CD4-positive, alpha-beta T cell treated with Interleukin-6 at 100 ng/mL for 8 hours (primary cell): ENCODE measurements at regions not wholly inside any gene's neighbourhood (a gene's known extent, or its start where the extent isn't known, plus 50 kb on each side); places are given as distances from the start of the nearest gene placed in this dataset.
"Not testable (repeated sequence)": the region's sequence is repeated elsewhere in the genome, so short reads cannot be mapped to it uniquely, and the experiment has no call there.

Experiments used
- DNase-seq: peaks from one replicate; pipeline ENCODE4 v3.0.0-alpha.2; 2020; ENCODE audit warnings: mixed read lengths, low spot score

DNA sequence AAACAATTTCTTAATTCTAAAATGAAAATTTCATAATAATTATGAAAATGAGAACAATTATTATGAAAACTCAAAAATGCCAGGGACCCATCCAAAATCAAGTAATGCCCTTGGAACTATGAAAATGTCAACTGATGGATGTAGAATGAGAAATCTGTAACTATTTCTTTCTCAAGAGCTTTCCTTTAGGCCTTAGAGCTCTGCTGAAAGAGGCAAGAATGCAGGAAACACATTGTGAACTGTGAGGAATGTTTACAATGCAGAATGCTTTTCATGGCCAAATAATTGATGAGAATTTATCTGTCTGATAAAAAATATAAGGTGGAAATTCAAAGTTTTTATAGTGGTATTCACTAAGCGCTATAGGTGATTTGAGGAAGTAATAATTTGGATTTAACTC is 207.1 kb upstream of the PCDH18 start:
- DNase-seq = no peak

- DNase-seq = no peak
Observed at GRCh38 chr4:137738375-137738990, 206.2 kb upstream of the PCDH18 start.

GRCh38 chr4:137735561-137736104 is 203.3 kb upstream of the PCDH18 start:
- no peak for DNase-seq

- DNase-seq = not testable (repeated sequence)
Observed at GRCh38 chr4:137733174-137734141, 201.2 kb upstream of the PCDH18 start.

- no peak for DNase-seq
Observed at GRCh38 chr4:137722910-137723309, 190.6 kb upstream of the PCDH18 start.

- no peak for DNase-seq
Observed at GRCh38 chr4:137711502-137711901, 179.2 kb upstream of the PCDH18 start.

DNA sequence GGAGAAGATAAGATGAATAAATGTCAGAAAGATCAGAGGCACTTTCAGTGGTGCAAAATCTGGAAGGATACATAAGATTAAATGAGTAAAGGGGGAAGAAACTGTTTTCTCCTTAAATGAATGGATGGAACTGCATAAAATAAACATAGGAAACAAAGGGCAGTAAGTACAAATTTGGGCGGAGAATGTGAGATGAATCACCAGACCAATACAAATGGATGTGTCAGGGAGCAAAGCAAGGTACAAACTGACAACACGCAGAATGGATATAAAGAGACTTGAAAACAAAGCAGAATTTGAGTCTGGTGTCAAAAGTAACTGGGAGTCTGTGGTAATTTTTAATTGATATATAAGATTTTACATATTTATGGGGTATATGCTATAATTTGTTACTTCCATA is 175.3 kb upstream of the PCDH18 start:
- DNase-seq = no peak

DNA sequence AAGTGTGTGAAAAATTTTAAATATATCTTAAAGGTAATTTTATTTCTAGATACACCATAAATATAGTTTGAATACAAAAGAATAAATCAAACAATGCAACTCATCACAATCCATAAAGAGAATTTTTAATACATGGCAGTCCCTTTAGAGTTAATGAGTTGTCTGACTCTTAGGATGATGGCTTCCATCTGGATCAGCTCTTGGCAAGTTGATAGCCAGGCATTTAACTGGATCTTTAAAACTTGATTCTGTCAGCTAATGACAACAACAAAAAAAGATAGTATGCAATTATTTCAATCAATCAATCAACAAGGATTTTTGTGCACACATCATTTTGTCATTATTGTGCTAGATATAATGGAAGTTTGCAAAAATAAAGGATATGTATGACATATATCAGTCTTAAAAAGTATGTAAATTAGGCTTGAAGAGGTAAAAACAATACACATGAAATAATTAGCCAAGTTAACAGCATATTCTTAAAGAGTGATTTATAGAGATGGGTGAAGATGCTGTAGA is 174.9 kb upstream of the PCDH18 start:
- DNase-seq = no peak

GRCh38 chr4:137705171-137705783 is 173.0 kb upstream of the PCDH18 start:
- no peak for DNase-seq

DNA sequence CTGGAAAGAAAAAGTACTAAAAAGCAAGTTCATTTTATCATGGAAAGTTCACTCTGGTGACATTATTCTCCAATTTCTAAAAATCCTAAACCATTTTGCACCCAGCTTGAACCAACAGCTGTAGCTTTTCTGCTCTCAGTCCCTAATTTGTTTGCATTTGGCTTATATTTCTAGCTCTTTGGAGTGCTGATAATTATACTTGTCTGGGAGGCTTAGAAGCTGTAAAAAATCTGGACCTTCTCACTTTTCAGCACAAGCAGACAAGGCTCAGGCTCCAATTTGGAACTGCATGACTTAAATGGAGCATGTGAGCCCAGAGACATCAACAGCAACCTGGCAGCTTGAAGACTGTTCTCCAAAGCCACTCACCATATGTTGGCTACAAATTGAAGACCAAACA is 170.9 kb upstream of the PCDH18 start:
- DNase-seq = no peak

DNA sequence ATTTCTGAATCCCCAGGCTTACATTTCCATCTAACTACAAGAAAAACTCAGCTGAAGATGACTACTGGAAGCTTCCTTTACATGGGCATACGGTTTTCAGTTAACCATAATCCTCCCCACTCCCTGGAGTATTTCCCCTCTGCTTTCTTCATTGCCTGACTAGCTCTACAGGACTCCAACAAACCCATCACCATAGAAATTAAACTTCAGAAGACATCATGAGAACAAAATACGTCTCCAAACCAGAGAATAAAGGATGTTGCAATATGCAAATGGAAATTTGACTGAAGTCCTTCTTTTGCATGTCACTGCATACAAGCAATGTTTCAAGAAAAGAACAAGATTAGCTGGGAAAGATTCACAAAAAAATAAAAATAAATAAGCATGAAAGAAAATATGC is 170.2 kb upstream of the PCDH18 start:
- DNase-seq = no peak

- DNase-seq = no peak
Observed at GRCh38 chr4:137701401-137701800, 169.1 kb upstream of the PCDH18 start.

- DNase-seq = no peak
Observed at GRCh38 chr4:137700751-137701150, 168.5 kb upstream of the PCDH18 start.

GRCh38 chr4:137700072-137700471 is 167.8 kb upstream of the PCDH18 start:
- no peak for DNase-seq

GRCh38 chr4:137694138-137694537 is 161.8 kb upstream of the PCDH18 start:
- DNase-seq = no peak

- DNase-seq = no peak
Observed at GRCh38 chr4:137693641-137694040, 161.3 kb upstream of the PCDH18 start.

GRCh38 chr4:137692205-137692604 is 159.9 kb upstream of the PCDH18 start:
- no peak for DNase-seq

DNA sequence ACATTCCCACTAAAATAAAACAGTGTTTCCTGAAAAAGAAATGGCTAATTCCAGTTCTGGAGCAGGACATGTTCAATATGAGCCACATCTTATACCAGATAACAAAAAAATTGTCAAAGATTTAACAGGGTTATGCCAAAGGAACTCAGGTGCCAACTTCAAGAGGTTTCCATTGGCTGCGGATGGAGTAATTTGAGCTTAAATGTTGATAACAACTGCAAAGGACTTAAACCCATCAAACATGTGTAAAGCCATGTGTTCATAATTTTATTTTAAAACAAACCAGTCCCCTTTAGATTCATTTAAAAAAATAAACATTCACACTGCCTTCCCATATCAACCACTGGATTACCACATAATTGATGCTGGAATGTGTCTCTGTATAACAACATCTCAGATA is 156.4 kb upstream of the PCDH18 start:
- no peak for DNase-seq

DNA sequence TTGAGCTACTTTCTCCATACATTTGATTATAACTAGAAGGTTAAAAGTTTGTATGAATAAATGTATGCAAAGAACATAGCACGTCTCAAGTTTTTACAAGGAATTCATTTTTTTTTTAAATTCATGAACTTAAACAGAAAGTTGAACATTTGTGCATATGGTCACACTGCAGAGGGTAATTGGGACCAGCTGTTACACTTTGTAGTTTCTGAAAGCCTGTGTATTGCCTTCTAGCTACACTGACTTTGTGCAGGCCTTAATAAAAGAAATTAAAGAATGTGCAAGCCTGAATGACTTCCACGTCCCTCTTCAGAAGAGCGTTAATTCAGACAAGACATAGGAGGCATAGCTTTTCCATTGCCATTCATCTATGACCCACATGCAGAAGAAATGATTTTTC is 153.1 kb upstream of the PCDH18 start:
- no peak for DNase-seq

DNA sequence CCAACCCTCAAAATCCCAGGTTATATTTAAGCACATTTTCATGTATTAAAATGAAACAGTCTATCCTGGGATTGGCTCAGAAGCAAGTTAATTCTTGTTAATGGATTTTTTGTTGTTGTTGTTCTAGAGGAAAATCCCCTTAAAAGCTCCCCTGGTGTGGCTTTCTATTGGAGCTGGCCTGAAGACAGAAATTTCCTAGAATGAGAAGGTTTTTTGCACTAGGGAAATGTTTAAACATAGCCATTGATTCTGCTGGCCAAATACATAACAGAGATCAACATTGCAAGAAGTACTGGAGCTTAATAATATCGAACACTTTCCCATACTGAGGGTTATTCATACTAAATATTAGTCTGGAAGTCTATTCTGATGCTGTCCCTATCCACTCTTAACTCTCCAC is 148.8 kb upstream of the PCDH18 start:
- DNase-seq = no peak

GRCh38 chr4:137678796-137679195 is 146.5 kb upstream of the PCDH18 start:
- DNase-seq = no peak

- DNase-seq = no peak
Observed at GRCh38 chr4:137677863-137678262, 145.6 kb upstream of the PCDH18 start.
